Colonic mucosa (tissue), 4 donors: ENCODE measurements at regions not wholly inside any gene's neighbourhood (a gene's known extent, or its start where the extent isn't known, plus 50 kb on each side); places are given as distances from the start of the nearest gene placed in this dataset.

ENCODE experiments used
- DNase-seq: peaks from one replicate; pipeline ENCODE4 v3.0.0-alpha.2; 2020
- H3K27ac ChIP-seq: fragments of 200-600 bp; one replicate; pipeline ENCODE4 v1.8.0; 2021
- H3K27me3 ChIP-seq: fragments of 200-600 bp; one replicate; pipeline ENCODE4 v1.8.0; 2021
- H3K36me3 ChIP-seq: fragments of 200-600 bp; one replicate; pipeline ENCODE4 v1.8.0; 2021
- H3K4me1 ChIP-seq: fragments of 200-600 bp; one replicate; pipeline ENCODE4 v1.8.0; 2021; ENCODE audit warnings: mild to moderate bottlenecking
- H3K4me3 ChIP-seq: fragments of 200-600 bp; one replicate; pipeline ENCODE4 v1.8.0; 2021
- H3K9ac ChIP-seq, 2 donors: one replicate each; pipeline ENCODE4 v1.7.0; 2013; ENCODE audit warnings: control low read depth in 2 of 2, low read depth in 2 of 2, low read length in 2 of 2
- H3K9me3 ChIP-seq: fragments of 200-600 bp; one replicate; pipeline ENCODE4 v1.8.0; 2021
- CTCF ChIP-seq: fragments of 200-600 bp; IDR thresholded peaks from one replicate; pipeline ENCODE4 v1.8.0; 2022; ENCODE audit warnings: antibody characterized with exemption, mild to moderate bottlenecking
- intact Hi-C: fragments of 100-400 bp; cut with DNase I; formaldehyde crosslinking; loops from one replicate; pipeline ENCODE4 v1.14.1; 2022
- donor health status: healthy.
- donor health status: DM: no; HTN: no; CAD: no.
- donor health status: DM: no; HTN: no; CAD: no.

GRCh38 chr3:27573138-27573537 is 89.0 kb upstream of the SLC4A7 start:
- H3K27me3 ChIP-seq, result no peaks in the 10 kb centered on the region
- H3K9ac ChIP-seq, result no peak overlapping the region
- no peaks in the 10 kb centered on the region for H3K36me3 ChIP-seq
- no peaks in the 10 kb centered on the region for H3K4me1 ChIP-seq
- no peak for DNase-seq
- no peaks in the 10 kb centered on the region for H3K9me3 ChIP-seq
- no peak for TF ChIP-seq CTCF
- no peak overlapping the region for H3K4me3 ChIP-seq
- intact Hi-C loops, result no loop called here
- no peak overlapping the region for H3K27ac ChIP-seq

- no peaks in the 10 kb centered on the region for H3K36me3 ChIP-seq
- no peaks in the 10 kb centered on the region for H3K4me1 ChIP-seq
- intact Hi-C loops, result no loop called here
- H3K9me3 ChIP-seq, result no peaks in the 10 kb centered on the region
- H3K9ac ChIP-seq, result no peak overlapping the region
- no peak for DNase-seq
- H3K27me3 ChIP-seq, result no peaks in the 10 kb centered on the region
- TF ChIP-seq CTCF, result no peak
- H3K4me3 ChIP-seq, result no peak overlapping the region
- no peak overlapping the region for H3K27ac ChIP-seq
Observed at GRCh38 chr3:27571345-27571744, 87.2 kb upstream of the SLC4A7 start.

- H3K27me3 ChIP-seq, result no peaks in the 10 kb centered on the region
- no peak overlapping the region for H3K9ac ChIP-seq
- no peaks in the 10 kb centered on the region for H3K9me3 ChIP-seq
- no peak overlapping the region for H3K4me3 ChIP-seq
- H3K36me3 ChIP-seq, result no peaks in the 10 kb centered on the region
- no peak for DNase-seq
- TF ChIP-seq CTCF, result no peak
- intact Hi-C loops, result no loop called here
- no peaks in the 10 kb centered on the region for H3K4me1 ChIP-seq
- H3K27ac ChIP-seq, result no peak overlapping the region
Observed at GRCh38 chr3:27570421-27571106, 86.4 kb upstream of the SLC4A7 start.

GRCh38 chr3:27568393-27568792 is 84.2 kb upstream of the SLC4A7 start:
- no peak overlapping the region for H3K9ac ChIP-seq
- no peak overlapping the region for H3K4me3 ChIP-seq
- H3K27me3 ChIP-seq, result no peaks in the 10 kb centered on the region
- no peaks in the 10 kb centered on the region for H3K36me3 ChIP-seq
- no peaks in the 10 kb centered on the region for H3K9me3 ChIP-seq
- peak; percentile 31 for DNase-seq
- no peaks in the 10 kb centered on the region for H3K4me1 ChIP-seq
- no peak for TF ChIP-seq CTCF
- H3K27ac ChIP-seq, result no peak overlapping the region
- intact Hi-C loops, result no loop called here

- no peak for DNase-seq
- Histone ChIP-seq H3K27me3 (no peaks in the 10 kb centered on the region), H3K4me3 (no peak overlapping the region), H3K4me1 (no peaks in the 10 kb centered on the region), H3K27ac (no peak overlapping the region), H3K9me3 (no peaks in the 10 kb centered on the region), H3K9ac (no peak overlapping the region), H3K36me3 (no peaks in the 10 kb centered on the region)
- no peak for TF ChIP-seq CTCF
- intact Hi-C loops, result no loop called here
Observed at GRCh38 chr3:27567251-27567650, 83.1 kb upstream of the SLC4A7 start.
